Stimulated activated CD4-positive, alpha-beta T cell treated with anti-CD3 and anti-CD28 coated beads, Interleukin-2, amount 100 ng/mL, for 24 hours (primary cell): ENCODE measurements at regions not wholly inside any gene's neighbourhood (a gene's known extent, or its start where the extent isn't known, plus 50 kb on each side); places are given as distances from the start of the nearest gene placed in this dataset.

Experiments used
- DNase-seq, 2 donors: peaks; one replicate each; pipeline ENCODE4 v3.0.0-alpha.2; 2020

GRCh38 chr6:104572901-104573300, 286.8 kb downstream of the HACE1 start:
- DNase-seq, result no peak

DNA sequence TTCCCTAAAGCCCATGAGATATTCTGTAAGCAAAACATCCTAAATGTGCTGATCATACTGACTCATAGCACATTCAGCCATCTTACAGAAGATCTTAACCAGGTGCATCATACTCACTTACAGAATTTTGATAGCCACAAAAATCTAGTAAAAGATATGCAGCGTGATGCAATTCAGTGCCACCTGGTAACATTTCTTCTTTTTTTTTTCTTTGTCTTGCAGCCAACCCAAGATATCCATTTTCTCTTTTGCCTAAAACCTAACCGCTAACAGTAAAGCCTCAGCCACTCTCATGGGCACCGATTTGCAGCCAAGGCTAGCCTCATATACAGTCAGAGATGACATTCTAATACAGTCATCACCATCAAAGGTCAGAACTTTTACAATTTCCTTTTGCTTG, 293.3 kb downstream of the HACE1 start:
- DNase-seq, result no peak

- DNase-seq, result no peak
Observed at GRCh38 chr6:104563306-104563705, 296.4 kb downstream of the HACE1 start.

GRCh38 chr6:104559435-104560202, 300.1 kb downstream of the HACE1 start:
- no peak for DNase-seq

GRCh38 chr6:104558746-104559145, 301.0 kb downstream of the HACE1 start:
- DNase-seq, result no peak

DNA sequence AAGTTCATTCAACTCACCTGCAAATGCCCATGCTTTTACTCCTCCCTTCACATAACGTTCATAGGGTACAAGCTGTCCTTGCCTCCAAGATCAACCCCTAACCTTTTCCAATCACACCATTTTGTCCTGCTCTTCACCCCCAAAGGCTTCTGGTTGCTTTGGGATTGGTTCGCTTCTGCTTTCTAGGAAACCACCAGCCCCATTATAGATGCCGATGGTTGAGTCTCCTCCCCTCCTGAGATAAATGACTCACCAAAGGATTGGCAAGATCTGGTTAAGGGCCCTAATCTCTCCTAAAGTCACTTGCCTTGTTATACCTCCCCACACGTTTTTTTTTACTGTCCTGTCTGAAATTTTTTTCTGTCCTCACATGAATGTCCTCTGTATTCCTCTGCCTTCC, 311.4 kb downstream of the HACE1 start:
- DNase-seq, result no peak

DNA sequence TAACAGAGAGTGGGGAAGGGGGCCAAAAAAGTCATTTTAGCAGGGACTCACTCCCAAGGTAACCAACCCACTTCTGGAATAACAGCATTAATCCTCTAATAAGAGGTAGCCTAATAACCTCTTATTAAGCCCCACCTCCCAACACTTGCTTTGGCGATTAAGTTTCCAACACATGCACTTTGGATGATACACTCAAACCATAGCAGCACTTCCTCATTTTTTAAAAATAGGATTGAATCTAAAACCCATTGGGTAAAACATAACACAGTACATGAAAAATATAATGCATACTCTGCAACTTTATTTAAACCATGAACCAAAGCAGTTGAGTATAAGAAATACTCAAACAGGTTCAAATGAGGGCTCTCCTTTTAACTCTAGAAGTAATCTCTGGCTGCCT, 318.3 kb downstream of the HACE1 start:
- no peak for DNase-seq

DNA sequence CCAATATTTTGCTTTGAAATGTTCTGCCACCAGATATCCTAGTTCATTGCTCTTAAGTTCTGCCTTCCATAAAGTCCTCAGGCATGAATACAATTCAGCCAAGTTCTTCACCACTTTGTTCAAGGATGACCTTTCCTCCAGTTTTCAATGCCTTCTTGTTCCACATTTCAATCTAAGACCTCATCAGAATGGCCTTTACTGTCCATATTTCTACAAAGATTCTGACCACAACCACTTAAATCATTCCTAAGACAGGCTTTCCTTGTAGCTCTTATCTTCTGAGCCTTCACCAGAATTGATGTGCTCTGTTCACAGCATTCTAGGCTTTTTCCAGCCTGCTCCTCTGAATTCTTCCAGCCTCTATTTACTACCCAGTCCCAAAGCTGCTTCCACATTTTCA, 319.0 kb downstream of the HACE1 start:
- no peak for DNase-seq

GRCh38 chr6:104539173-104539572, 320.5 kb downstream of the HACE1 start:
- DNase-seq, result no peak

- no peak for DNase-seq
Observed at GRCh38 chr6:104537872-104538271, 321.8 kb downstream of the HACE1 start.

GRCh38 chr6:104537180-104537579, 322.5 kb downstream of the HACE1 start:
- no peak for DNase-seq

- no peak for DNase-seq
Observed at GRCh38 chr6:104532462-104532861, 327.3 kb downstream of the HACE1 start.

GRCh38 chr6:104531646-104532045, 328.1 kb downstream of the HACE1 start:
- no peak for DNase-seq

- DNase-seq, result peak in 1 of 2 donors; percentile 4
Observed at GRCh38 chr6:104527761-104528415, 331.8 kb downstream of the HACE1 start.

GRCh38 chr6:104527311-104527710, 332.4 kb downstream of the HACE1 start:
- DNase-seq, result no peak

DNA sequence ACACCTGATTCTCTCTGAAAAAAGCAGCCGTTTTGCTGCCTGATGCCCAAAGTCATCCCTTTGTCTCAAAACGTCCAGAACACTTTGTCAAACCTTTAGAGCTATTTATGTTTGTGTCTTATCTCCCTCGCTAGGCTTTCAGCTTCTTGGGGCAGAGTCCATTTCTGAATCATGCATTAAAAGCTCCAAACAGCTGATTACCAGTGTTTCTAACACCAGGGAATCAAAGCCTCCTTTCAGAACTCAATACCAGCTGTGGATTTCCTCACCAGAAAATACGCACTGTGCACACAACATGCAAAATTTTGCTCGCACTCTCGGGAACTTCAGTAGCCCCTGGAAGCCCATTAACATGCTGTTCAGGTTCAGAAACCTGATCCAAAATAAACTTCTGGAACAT, 333.3 kb downstream of the HACE1 start:
- no peak for DNase-seq

- peak; percentile 61 to 65 for DNase-seq
Observed at GRCh38 chr6:104525677-104526322, 333.9 kb downstream of the HACE1 start.

- DNase-seq, result no peak
Observed at GRCh38 chr6:104522533-104522932, 337.2 kb downstream of the HACE1 start.

- DNase-seq, result no peak
Observed at GRCh38 chr6:104521176-104521575, 338.5 kb downstream of the HACE1 start.

GRCh38 chr6:104519566-104519965, 340.2 kb downstream of the HACE1 start:
- no peak for DNase-seq

GRCh38 chr6:104509355-104509754, 350.4 kb downstream of the HACE1 start:
- DNase-seq, result no peak

GRCh38 chr6:104506429-104506828, 353.3 kb downstream of the HACE1 start:
- no peak for DNase-seq

- DNase-seq, result no peak
Observed at GRCh38 chr6:104505838-104506237, 353.9 kb downstream of the HACE1 start.

DNA sequence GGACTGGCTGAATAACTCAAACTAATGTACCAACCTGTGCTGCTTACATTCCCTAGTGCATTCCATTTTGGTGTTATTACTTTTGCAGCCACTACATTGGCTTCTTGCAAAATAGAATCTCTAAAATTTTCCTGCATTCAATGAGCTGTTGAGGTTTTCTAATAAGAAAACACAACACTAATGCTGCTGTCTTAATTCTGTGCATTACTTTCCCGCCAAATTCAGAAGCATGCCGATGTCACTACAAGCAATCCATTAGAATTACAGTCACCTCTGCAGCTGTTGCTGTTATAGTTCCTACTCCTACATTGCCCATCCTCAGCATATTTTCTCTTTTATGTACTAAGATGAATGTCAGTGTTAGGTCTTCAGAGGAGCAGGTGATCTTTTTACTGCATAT, 359.5 kb downstream of the HACE1 start:
- no peak for DNase-seq
